Cerebellar cortex (tissue), 1 donor: ENCODE measurements at regions not wholly inside any gene's neighbourhood (a gene's known extent, or its start where the extent isn't known, plus 50 kb on each side); places are given as distances from the start of the nearest gene placed in this dataset.

ENCODE experiments used
- DNase-seq: peaks from one replicate; pipeline ENCODE4 v3.0.0-alpha.2; 2015; ENCODE audit warnings: low spot score

DNA sequence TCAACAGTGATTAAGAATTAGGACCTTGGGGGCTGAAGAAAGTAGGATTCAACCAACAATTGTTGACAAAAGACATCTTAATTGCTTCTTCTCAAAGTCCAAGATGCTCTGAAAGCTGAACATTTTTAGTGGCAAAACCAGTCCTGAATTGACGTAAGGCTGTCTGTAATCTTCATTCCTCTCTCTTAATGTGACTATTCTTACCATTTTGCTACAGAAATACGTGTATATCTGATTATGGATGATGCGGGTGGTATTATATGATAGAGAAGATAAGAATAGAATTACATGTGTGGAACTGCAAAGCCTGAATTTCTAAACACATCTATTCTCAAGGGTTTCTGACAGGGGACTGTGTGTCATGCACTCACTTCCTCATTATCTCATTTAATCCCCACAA lies 130.3 kb upstream of the SASH1 start:
- no peak for DNase-seq

DNA sequence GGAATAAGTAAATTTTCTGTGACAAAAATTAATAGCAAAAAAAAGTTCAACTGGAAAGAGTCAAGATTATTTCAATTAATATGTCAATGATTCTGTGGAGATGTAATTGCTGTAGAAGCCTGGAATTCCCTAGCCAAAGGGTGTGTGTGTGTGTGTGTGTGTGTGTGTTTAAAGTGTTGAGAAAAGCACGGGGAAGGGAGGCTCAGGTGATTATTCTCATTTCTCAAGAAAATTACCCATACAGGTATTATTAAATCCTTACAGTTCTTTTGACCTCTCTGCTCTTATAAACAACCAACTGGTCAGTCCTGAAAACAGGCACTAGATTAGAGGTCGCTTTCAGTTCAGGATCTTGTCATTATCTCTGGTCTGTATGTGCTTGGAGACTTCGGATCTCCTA lies 129.3 kb upstream of the SASH1 start:
- no peak for DNase-seq

DNA sequence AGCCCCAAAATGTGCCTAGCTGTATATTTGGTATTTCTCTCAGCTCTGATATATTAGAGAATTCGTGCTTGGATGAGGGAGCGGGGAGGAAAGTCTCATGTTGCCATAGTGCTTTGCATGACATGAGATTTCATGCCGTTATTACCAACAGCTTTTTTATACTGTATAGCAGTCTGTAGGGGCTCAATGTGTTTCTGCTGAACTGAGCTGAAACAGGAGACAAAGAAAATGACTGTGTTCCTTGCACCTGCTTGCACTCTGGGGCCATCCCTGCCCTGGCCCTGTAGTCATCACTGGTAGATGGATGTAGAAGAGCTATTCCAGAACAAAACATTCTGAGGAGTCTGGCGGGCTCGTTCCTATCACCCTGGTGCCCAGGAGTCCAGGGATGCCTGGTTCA lies 128.0 kb upstream of the SASH1 start:
- no peak for DNase-seq

- DNase-seq = no peak
These were observed 125.6 kb upstream of the SASH1 start for GRCh38 chr6:148217051-148217450.

GRCh38 chr6:148217921-148218320 lies 124.7 kb upstream of the SASH1 start:
- DNase-seq = no peak

GRCh38 chr6:148218542-148219258 lies 123.9 kb upstream of the SASH1 start:
- no peak for DNase-seq

GRCh38 chr6:148221196-148221979 lies 121.2 kb upstream of the SASH1 start:
- DNase-seq = no peak

GRCh38 chr6:148222376-148222775 lies 120.3 kb upstream of the SASH1 start:
- DNase-seq = no peak

- DNase-seq = no peak
These were observed 119.8 kb upstream of the SASH1 start for GRCh38 chr6:148222846-148223245.

- DNase-seq = no peak
These were observed 119.2 kb upstream of the SASH1 start for GRCh38 chr6:148223424-148223842.

DNA sequence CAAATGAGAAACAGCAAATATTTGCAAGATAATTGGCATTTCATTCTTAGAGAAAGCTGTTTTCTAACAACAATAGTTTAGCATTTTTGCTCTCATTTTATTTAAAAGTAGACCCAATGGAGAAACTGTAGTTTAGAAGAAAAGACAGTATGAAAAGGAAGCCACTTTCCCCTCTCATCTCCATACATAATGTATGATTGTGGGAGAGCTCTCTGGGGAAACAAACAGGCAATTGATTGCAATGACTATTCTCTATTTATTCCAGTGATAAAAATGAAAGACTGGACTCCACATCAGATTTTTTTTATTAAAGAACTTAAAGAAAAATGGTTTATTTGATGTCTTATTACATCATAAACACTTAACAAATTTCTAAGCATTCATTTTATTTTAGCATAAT lies 116.8 kb upstream of the SASH1 start:
- DNase-seq = no peak

DNA sequence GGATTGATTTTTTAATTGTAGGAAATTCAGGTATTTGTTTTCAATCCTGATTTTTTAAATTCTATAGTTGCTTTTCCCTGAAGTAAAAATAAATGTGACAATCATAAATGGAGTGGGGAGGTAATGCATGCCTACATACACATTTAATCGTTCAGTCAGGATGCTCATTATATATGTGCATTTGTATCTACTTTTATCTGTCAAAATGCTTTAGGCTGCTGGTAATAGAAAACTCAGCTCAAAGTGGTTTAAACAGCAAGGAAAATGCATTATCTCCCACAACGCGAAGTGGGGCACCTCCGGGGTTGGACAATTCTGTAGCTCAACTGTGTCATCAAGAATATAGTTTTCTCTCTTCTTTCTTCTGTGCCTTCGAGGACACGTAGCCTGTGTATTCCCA lies 116.4 kb upstream of the SASH1 start:
- DNase-seq = no peak

GRCh38 chr6:148231572-148231971 lies 111.1 kb upstream of the SASH1 start:
- no peak for DNase-seq

DNA sequence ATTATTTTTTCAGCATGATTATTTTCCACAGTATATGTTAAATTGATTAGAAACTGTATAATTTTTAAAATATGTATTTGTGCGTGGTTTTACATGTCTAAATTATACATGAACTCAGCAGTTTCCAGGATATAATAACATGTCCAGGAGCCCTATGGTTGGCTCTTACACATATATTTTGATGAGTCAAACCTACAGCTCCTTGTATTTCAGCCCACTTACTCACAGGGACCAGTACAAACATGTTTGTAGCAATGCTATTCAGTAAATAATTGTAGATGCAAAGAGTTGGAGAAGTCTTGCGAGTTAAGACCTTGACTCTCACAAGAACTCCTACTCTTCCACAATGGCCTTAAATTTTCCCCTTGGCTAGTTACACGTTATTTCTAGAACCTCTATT lies 107.2 kb upstream of the SASH1 start:
- no peak for DNase-seq

DNA sequence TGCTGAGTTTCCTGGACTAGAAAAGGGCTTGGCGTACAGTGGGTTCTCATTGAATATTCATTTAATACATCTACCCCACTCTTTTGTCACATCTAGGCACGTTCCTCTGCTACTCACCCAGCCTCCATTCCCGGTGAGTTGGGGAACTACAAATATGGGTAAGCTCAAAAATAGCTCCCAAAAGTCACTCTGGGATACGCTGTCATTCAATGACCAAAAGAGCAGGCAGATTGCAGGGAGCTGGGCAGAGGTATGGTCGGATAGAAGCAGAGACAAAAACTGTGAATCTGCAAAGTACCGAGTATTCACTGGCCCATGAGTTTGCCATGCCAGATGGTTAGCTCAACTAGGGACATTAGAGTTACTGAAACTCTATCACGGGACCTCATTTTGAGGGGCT lies 103.9 kb upstream of the SASH1 start:
- DNase-seq = no peak

GRCh38 chr6:148239215-148239614 lies 103.4 kb upstream of the SASH1 start:
- no peak for DNase-seq

GRCh38 chr6:148239801-148240460 lies 102.7 kb upstream of the SASH1 start:
- DNase-seq = no peak

DNA sequence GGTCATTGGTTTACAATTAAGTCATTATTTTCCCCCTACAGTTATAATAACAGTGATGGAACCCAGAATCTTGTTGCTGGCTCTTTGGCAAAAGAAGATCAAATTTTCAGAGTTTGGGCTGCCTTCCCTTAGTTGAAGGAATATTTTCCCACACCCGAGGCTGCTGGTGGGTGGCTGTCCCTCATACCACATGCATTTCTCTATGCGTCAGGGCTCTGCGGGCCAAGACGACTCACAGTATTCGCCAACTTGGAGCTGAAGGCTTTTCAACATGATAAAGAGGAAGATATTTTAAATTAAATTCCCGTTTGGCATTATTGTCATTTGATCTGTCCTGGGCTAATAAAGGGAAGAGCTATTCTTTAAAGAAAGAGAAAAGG lies 102.2 kb upstream of the SASH1 start:
- no peak for DNase-seq

- no peak for DNase-seq
These were observed 101.7 kb upstream of the SASH1 start for GRCh38 chr6:148240861-148241477.

- peak; percentile 9 for DNase-seq
These were observed 100.5 kb upstream of the SASH1 start for GRCh38 chr6:148242180-148242579.

GRCh38 chr6:148244217-148244935 lies 98.3 kb upstream of the SASH1 start:
- DNase-seq = no peak
